OCI-LY1 (cell line): ENCODE measurements at regions not wholly inside any gene's neighbourhood (a gene's known extent, or its start where the extent isn't known, plus 50 kb on each side); places are given as distances from the start of the nearest gene placed in this dataset.

Experiments used
- CTCF ChIP-seq: fragments of 200-600 bp; sonication (generic), shearing (Covaris generic); IDR thresholded peaks from 2 replicates; pipeline ENCODE4 v1.5.1; 2017; ENCODE audit warnings: mild to moderate bottlenecking, antibody characterized with exemption, low read length, moderate library complexity, mixed read lengths
- EZH2 ChIP-seq: fragments of 200-600 bp; sonication (generic), shearing (Covaris generic); IDR thresholded peaks from 2 replicates; pipeline ENCODE4 v1.8.0; 2017; ENCODE audit warnings: borderline replicate concordance, mixed run types, mild to moderate bottlenecking, antibody characterized with exemption, low read length, moderate library complexity, mixed read lengths

- TF ChIP-seq CTCF, result no peak
- no peak for TF ChIP-seq EZH2
These were observed 317.5 kb downstream of the CXCL12 start for GRCh38 chr10:44067432-44067831.
